ENCODE measurements at regions not wholly inside any gene's neighbourhood (a gene's known extent, or its start where the extent isn't known, plus 50 kb on each side); places are given as distances from the start of the nearest gene placed in this dataset.
A peak's percentile ranks its signal among the peaks of the same experiment; 100 is the strongest.

GRCh38 chr20:48463916-48464315 is 363.9 kb downstream of the PREX1 start:
- peak; percentile 12 for DNase-seq (ENCODE audit: low spot score)

GRCh38 chr20:48463096-48463720 is 364.6 kb downstream of the PREX1 start:
- DNase-seq (ENCODE audit: low spot score) = no peak

GRCh38 chr20:48461735-48462119 is 366.1 kb downstream of the PREX1 start:
- no peak for DNase-seq (ENCODE audit: low spot score)

- no peak for DNase-seq (ENCODE audit: low spot score)
Observed at GRCh38 chr20:48461091-48461734, 366.6 kb downstream of the PREX1 start.

- DNase-seq (ENCODE audit: low spot score) = no peak
Observed at GRCh38 chr20:48460681-48461080, 367.1 kb downstream of the PREX1 start.

GRCh38 chr20:48459722-48460395 is 367.9 kb downstream of the PREX1 start:
- no peak for DNase-seq (ENCODE audit: low spot score)

- DNase-seq (ENCODE audit: low spot score) = no peak
Observed at GRCh38 chr20:48458601-48459385, 369.0 kb downstream of the PREX1 start.

- no peak for DNase-seq (ENCODE audit: low spot score)
Observed at GRCh38 chr20:48458003-48458377, 369.8 kb downstream of the PREX1 start.

- DNase-seq (ENCODE audit: low spot score) = no peak
Observed at GRCh38 chr20:48457193-48458002, 370.4 kb downstream of the PREX1 start.

- DNase-seq (ENCODE audit: low spot score) = no peak
Observed at GRCh38 chr20:48456366-48457192, 371.2 kb downstream of the PREX1 start.

GRCh38 chr20:48455651-48456365 is 372.0 kb downstream of the PREX1 start:
- DNase-seq (ENCODE audit: low spot score) = no peak

- no peak for DNase-seq (ENCODE audit: low spot score)
Observed at GRCh38 chr20:48454671-48455490, 372.9 kb downstream of the PREX1 start.

GRCh38 chr20:48453477-48454093 is 374.2 kb downstream of the PREX1 start:
- DNase-seq (ENCODE audit: low spot score) = no peak

- no peak for DNase-seq (ENCODE audit: low spot score)
Observed at GRCh38 chr20:48451401-48451800, 376.4 kb downstream of the PREX1 start.

- DNase-seq (ENCODE audit: low spot score) = no peak
Observed at GRCh38 chr20:48448666-48449600, 378.9 kb downstream of the PREX1 start.

GRCh38 chr20:48447456-48447855 is 380.3 kb downstream of the PREX1 start:
- DNase-seq (ENCODE audit: low spot score) = no peak

- DNase-seq (ENCODE audit: low spot score) = no peak
Observed at GRCh38 chr20:48445827-48446226, 382.0 kb downstream of the PREX1 start.

GRCh38 chr20:48444249-48444648 is 383.6 kb downstream of the PREX1 start:
- DNase-seq (ENCODE audit: low spot score) = no peak

All from AG08395 (cell line).